Activated gamma-delta T cell (primary cell): ENCODE measurements at regions not wholly inside any gene's neighbourhood (a gene's known extent, or its start where the extent isn't known, plus 50 kb on each side); places are given as distances from the start of the nearest gene placed in this dataset.
"Not testable (repeated sequence)": the region's sequence is repeated elsewhere in the genome, so short reads cannot be mapped to it uniquely, and the experiment has no call there.

Source experiments
- DNase-seq: peaks from one replicate; lab custom pipeline; 2025; lab: John Stamatoyannopoulos, UW

- DNase-seq = not testable (repeated sequence)
These were observed 403.1 kb upstream of the RORB start for GRCh38 chr9:74094037-74094436.

- no peak for DNase-seq
These were observed 402.4 kb upstream of the RORB start for GRCh38 chr9:74094766-74095165.

- no peak for DNase-seq
These were observed 401.2 kb upstream of the RORB start for GRCh38 chr9:74095925-74096324.

DNA sequence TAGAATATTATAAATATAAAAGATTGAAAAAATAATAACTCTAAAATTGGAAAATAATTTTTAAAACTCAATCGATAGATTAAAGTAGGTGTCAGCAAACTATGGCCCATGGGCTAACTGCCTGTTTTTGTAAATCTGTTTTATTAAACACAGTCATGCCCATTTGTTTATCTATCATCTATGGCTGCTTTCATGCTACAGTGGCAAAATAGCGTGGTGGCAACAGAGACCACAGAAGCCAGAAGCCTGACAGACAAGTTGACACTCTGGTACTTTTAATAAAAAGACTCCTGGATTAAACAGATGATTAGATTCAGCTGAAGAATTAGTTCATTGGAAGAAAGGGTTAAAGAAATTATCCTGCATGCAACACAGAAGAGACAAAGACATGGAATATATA lies 400.7 kb upstream of the RORB start:
- DNase-seq = no peak

GRCh38 chr9:74100042-74100441 lies 397.1 kb upstream of the RORB start:
- no peak for DNase-seq

- DNase-seq = not testable (repeated sequence)
These were observed 395.0 kb upstream of the RORB start for GRCh38 chr9:74102148-74102547.

GRCh38 chr9:74102702-74103101 lies 394.4 kb upstream of the RORB start:
- DNase-seq = no peak

- DNase-seq = no peak
These were observed 389.4 kb upstream of the RORB start for GRCh38 chr9:74107692-74108091.

DNA sequence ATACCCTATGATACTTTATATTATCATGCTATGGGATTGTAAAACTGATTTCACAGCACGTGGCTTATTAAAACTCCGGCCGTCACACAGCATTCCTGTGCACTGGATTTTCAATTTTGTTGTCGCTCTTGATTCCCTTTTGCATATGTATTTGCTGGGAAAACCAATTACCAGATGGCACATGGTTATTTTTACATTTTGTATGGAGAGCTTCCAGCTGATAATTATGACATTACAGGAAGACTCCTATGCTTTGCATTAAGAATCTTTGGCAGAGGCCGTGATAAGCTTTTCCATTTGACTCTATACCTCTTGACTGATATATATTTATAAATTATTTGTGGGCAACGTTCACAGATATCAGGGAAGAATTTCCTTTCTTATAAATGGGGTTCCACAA lies 381.2 kb upstream of the RORB start:
- no peak for DNase-seq

GRCh38 chr9:74117151-74117550 lies 380.0 kb upstream of the RORB start:
- no peak for DNase-seq

DNA sequence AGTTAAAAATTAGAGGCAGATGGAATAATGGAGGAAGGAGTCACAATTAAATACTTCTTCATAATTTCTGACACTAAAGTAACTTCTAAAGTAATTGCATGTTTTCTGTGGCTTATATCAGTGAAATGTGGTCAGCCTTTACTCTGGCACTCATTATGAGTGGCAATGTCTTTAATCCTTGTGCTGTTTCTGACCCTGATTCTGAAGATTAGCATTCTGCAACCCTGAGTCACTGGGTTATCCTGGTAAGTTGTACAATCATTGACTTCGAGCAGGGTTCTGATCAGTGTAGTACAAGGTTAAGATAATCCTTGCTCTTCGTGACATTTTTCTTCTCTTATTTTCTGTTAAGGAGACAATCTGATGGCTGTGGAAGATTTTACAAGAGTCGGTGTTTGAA lies 379.4 kb upstream of the RORB start:
- no peak for DNase-seq

GRCh38 chr9:74120061-74120460 lies 377.1 kb upstream of the RORB start:
- no peak for DNase-seq

DNA sequence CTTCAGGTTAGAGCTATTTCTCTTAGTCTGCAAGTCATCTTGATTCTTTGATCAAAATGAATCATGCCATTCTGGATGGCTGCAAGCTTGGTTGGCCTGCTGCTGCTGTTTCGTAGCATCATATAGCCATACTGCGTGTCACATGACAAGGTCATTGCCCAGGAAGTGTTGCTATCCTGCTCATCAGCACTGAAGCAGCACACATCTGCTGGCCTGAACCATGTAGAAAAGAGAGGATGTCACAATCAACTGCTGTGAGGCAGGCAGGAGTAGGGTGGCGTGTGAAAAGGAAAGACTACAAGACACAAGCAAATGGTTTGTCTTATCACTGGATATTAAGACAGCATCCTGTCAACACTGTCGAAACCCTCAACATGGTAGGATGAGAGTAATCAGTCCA lies 376.7 kb upstream of the RORB start:
- DNase-seq = no peak

DNA sequence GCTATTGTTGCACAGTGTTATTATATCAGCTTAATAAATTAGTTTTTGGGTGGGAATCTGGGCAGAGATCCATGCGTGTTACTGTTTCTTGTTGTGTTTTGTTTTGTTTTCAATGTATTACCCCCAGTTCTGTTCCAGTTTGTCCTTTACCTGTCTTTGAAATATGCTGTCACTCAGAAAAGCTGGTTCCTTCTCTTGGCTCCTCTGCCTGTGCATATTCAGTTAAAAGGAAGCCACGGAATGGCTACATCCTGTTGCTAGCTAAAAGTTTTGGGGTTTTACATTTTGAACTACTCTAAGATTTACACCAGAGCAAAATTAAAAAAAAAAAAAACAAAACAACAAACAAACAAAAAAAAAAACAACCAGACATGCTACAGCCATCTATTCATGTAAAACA lies 374.9 kb upstream of the RORB start:
- no peak for DNase-seq

- no peak for DNase-seq
These were observed 374.5 kb upstream of the RORB start for GRCh38 chr9:74122661-74123060.

GRCh38 chr9:74125941-74126340 lies 371.2 kb upstream of the RORB start:
- DNase-seq = no peak

- no peak for DNase-seq
These were observed 364.1 kb upstream of the RORB start for GRCh38 chr9:74132986-74133385.

DNA sequence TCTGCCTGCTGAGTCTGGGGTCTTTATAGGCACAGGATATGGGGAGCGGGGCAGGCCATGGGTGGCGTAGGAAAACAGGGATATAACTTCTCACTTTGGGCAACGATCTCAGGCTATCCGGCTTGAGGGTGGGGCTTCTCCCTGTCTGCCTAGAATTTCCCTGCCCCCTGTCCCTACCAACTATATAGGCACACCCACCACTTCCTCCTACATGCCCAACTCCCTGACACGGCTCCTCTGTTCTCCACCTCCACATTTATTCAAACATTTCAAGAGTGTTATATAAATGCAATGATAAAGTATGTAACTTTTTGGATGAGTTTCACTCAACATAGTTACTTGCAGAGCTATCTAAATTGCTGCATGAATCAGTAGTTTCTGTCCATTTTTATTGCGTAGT lies 363.2 kb upstream of the RORB start:
- DNase-seq = no peak

DNA sequence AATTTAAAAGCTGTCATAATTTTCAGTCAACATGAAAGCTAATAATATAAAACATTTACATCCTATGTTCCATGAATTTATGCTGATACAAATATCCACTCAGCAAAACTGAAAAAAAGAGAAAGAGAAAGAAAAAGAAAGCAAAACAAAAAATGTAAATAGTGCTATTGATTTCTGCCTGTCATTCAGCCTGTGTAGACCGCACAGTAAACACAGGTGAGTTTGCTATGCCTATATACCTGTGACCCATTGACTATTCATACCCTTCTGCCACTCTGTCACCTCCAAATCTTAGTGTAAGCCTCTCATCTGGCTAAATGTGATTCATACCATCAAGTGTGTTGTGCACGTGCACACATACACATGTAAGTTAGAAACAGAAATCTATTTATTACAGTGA lies 359.0 kb upstream of the RORB start:
- DNase-seq = no peak

DNA sequence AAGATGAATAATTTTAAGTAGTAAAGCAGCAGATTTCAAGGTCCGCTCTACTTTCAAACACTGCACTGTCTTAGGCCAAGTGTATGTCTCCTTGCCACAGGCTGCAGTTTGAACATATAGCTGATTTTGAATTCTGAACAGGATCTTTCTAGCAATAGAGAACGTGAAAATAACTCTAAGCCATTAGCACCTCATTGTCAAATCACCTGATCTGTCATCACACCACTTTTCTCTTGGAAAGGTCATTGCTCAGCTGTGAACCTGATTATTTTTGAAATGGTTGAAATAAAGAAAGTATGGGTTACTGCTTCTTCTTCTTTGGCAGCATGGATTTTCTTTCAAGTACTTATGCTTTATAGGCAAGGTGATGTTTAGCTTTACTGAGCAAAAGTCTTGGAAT lies 357.0 kb upstream of the RORB start:
- no peak for DNase-seq

DNA sequence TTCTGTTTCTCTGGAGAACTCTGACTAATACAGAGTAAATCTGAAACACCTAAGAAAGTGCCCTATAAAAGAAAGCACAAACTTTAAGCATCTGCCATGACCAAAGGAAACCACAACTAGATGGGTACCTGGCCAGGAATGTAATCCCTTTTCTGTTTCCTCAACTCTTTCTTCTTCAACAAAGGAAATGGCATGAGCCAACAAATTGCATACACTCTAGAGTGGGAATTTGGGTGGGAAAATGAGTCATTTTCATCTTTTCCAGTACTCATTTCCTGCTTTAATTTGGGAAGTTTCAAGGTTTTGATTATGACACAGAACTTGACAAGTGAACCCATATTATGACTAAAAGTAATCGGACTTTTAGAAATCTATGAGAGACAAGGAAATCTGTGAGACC lies 349.2 kb upstream of the RORB start:
- no peak for DNase-seq

GRCh38 chr9:74172874-74173273 lies 324.3 kb upstream of the RORB start:
- no peak for DNase-seq

DNA sequence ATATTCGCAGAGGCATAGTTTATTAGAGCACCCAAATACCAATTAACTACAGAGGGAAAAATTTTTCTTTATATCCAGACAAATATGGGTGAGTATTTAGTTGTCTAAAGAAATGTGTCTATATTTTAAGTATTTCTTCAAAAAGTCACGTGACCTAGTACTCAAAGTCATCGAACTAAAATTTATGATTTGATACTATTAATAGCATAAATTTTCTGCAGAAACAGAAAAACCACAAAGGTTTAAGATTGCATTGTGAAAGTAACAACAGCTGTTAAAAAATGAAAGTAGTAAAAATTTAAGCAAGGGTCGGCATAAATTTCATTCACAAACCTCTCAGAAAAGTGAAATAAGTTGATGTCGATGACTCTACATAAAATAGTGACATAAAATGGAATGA lies 323.9 kb upstream of the RORB start:
- DNase-seq = no peak

DNA sequence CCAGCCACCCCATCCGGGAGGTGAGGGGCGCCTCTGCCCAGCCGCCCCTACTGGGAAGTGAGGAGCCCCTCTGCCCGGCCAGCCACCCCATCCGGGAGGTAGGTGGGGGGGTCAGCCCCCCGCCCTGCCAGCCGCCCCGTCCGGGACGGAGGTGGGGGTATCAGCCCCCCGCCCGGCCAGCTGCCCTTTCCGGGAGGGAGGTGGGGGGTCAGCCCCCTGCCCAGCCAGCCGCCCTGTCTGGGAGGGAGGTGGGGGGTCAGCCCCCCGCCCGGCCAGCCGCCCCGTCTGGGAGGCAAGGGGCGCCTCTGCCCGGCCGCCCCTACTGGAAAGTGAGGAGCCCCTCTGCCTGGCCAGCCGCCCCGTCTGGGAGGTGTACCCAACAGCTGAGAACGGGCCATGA lies 299.4 kb upstream of the RORB start:
- not testable (repeated sequence) for DNase-seq

GRCh38 chr9:74205056-74205455 lies 292.1 kb upstream of the RORB start:
- DNase-seq = no peak
